ENCODE measurements at regions not wholly inside any gene's neighbourhood (a gene's known extent, or its start where the extent isn't known, plus 50 kb on each side); places are given as distances from the start of the nearest gene placed in this dataset.

DNA sequence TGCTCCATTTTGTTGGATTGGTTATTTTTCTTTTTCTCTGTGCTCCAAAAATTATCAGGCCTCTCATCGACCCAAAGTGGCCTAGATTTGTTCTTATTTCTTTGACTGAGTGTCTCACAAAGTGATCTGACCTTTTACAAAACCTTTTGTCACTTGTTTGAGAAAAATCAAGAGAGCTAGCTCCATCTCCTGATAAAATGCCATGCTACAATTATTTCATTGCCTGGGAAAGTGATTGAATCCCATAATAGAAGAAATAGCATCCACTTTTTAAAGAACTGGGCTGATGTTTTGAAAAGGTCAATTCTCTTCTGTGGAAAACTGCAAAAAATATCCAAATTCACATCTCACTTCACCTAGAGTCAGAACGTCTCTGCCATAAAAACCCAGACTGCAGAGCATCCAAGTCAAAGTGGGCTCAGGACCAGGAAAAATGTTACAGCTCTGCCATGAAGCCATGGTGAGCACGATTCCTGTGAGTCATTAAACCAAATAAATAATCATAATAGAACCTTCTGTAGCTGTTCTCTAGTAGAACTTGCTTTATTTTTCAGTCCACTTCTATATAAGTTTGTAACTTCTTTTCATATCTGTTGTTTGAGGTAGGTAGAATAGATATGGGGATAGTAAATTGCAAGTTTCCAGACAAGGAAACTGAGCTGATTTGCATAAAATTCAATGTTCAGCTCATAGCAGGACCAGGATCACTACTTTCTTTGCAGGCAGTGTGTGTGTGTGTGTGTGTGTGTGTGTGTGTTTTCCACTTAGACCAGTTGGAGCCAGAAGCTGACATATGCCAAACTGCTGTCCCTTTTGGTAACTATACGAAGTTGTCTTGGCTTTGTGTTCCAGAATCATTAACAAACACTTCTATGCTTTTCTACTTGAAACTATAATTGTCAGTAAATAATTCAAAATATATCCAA is 632.5 kb upstream of the ANKRD30A start:
- Histone ChIP-seq H3K27me3 (ENCODE audit: insufficient read depth, low read length) (no peaks in the 10 kb centered on the region), H2AFZ (ENCODE audit: low read length) (no peak overlapping the region), H3K4me3 (ENCODE audit: insufficient read depth, low read length) (no peak overlapping the region), H3K4me1 (ENCODE audit: insufficient read depth, low read length) (peaks cover 61% of the 10 kb centered on the region), H4K20me1 (ENCODE audit: insufficient read depth, low read length) (no peaks in the 10 kb centered on the region), H3K9me3 (ENCODE audit: low read depth, low read length) (no peaks in the 10 kb centered on the region), H3K36me3 (ENCODE audit: insufficient read depth, low read length) (no peaks in the 10 kb centered on the region), H3K27ac (ENCODE audit: low read depth, low read length) (peak overlapping the region; percentile 92), H3K79me2 (ENCODE audit: insufficient read depth, low read length) (no peaks in the 10 kb centered on the region), H3K4me2 (ENCODE audit: insufficient read depth, low read length) (peak overlapping the region; percentile 65)
- peak; percentile 67 for DNase-seq (ENCODE audit: insufficient read length, low spot score, missing footprints)
- no peak for TF ChIP-seq CTCF (IDR thresholded peaks at IDR 0.05; ENCODE audit: extremely low read depth, low read depth, low read length)

- no peak overlapping the region for H2AFZ ChIP-seq (ENCODE audit: low read length)
- no peak for TF ChIP-seq CTCF (IDR thresholded peaks at IDR 0.05; ENCODE audit: extremely low read depth, low read depth, low read length)
- peak overlapping the region; percentile 92 for H3K27ac ChIP-seq (ENCODE audit: low read depth, low read length)
- H3K4me3 ChIP-seq (ENCODE audit: insufficient read depth, low read length), result no peak overlapping the region
- DNase-seq (ENCODE audit: insufficient read length, low spot score, missing footprints), result peak; percentile 59
- no peaks in the 10 kb centered on the region for H3K27me3 ChIP-seq (ENCODE audit: insufficient read depth, low read length)
- no peaks in the 10 kb centered on the region for H3K79me2 ChIP-seq (ENCODE audit: insufficient read depth, low read length)
- no peaks in the 10 kb centered on the region for H3K9me3 ChIP-seq (ENCODE audit: low read depth, low read length)
- peaks cover 61% of the 10 kb centered on the region for H3K4me1 ChIP-seq (ENCODE audit: insufficient read depth, low read length)
- no peaks in the 10 kb centered on the region for H3K36me3 ChIP-seq (ENCODE audit: insufficient read depth, low read length)
- no peaks in the 10 kb centered on the region for H4K20me1 ChIP-seq (ENCODE audit: insufficient read depth, low read length)
- no peak overlapping the region for H3K4me2 ChIP-seq (ENCODE audit: insufficient read depth, low read length)
These were observed 633.5 kb upstream of the ANKRD30A start for GRCh38 chr10:36491926-36492325.

- Histone ChIP-seq H4K20me1 (ENCODE audit: insufficient read depth, low read length) (no peaks in the 10 kb centered on the region), H3K27me3 (ENCODE audit: insufficient read depth, low read length) (no peaks in the 10 kb centered on the region), H3K4me3 (ENCODE audit: insufficient read depth, low read length) (peak overlapping the region; percentile 42), H3K4me1 (ENCODE audit: insufficient read depth, low read length) (peaks cover 55% of the 10 kb centered on the region), H3K4me2 (ENCODE audit: insufficient read depth, low read length) (peak overlapping the region; percentile 76), H2AFZ (ENCODE audit: low read length) (peak overlapping the region; percentile 88), H3K79me2 (ENCODE audit: insufficient read depth, low read length) (no peaks in the 10 kb centered on the region), H3K9me3 (ENCODE audit: low read depth, low read length) (no peaks in the 10 kb centered on the region), H3K36me3 (ENCODE audit: insufficient read depth, low read length) (no peaks in the 10 kb centered on the region), H3K27ac (ENCODE audit: low read depth, low read length) (peak overlapping the region; percentile 92)
- TF ChIP-seq CTCF (IDR thresholded peaks at IDR 0.05; ENCODE audit: extremely low read depth, low read depth, low read length), result no peak
- peak; percentile 87 for DNase-seq (ENCODE audit: insufficient read length, low spot score, missing footprints)
These were observed 635.7 kb upstream of the ANKRD30A start for GRCh38 chr10:36489611-36490228.

GRCh38 chr10:36489181-36489580 is 636.2 kb upstream of the ANKRD30A start:
- Histone ChIP-seq H3K27me3 (ENCODE audit: insufficient read depth, low read length) (no peaks in the 10 kb centered on the region), H3K4me3 (ENCODE audit: insufficient read depth, low read length) (peak overlapping the region; percentile 42), H3K79me2 (ENCODE audit: insufficient read depth, low read length) (no peaks in the 10 kb centered on the region), H3K27ac (ENCODE audit: low read depth, low read length) (peak overlapping the region; percentile 92), H3K4me1 (ENCODE audit: insufficient read depth, low read length) (peaks cover 50% of the 10 kb centered on the region), H3K9me3 (ENCODE audit: low read depth, low read length) (no peaks in the 10 kb centered on the region), H2AFZ (ENCODE audit: low read length) (peak overlapping the region; percentile 88), H3K36me3 (ENCODE audit: insufficient read depth, low read length) (no peaks in the 10 kb centered on the region), H3K4me2 (ENCODE audit: insufficient read depth, low read length) (peak overlapping the region; percentile 76), H4K20me1 (ENCODE audit: insufficient read depth, low read length) (no peaks in the 10 kb centered on the region)
- TF ChIP-seq CTCF (IDR thresholded peaks at IDR 0.05; ENCODE audit: extremely low read depth, low read depth, low read length), result no peak
- DNase-seq (ENCODE audit: insufficient read length, low spot score, missing footprints), result peak; percentile 27

Measured in osteoblast (primary cell).